Transverse colon (tissue), 4 donors: ENCODE measurements at regions not wholly inside any gene's neighbourhood (a gene's known extent, or its start where the extent isn't known, plus 50 kb on each side); places are given as distances from the start of the nearest gene placed in this dataset.

Experiments used
- EP300 ChIP-seq: sonication (generic); formaldehyde crosslinking; IDR thresholded peaks from one replicate; pipeline ENCODE4 v1.6.1; 2017; ENCODE audit warnings: antibody characterized with exemption, low read depth
- POLR2A ChIP-seq: fragments of 450-650 bp; IDR thresholded peaks from one replicate; pipeline ENCODE4 v1.6.1; 2016; ENCODE audit warnings: antibody characterized with exemption, mild to moderate bottlenecking, moderate library complexity
- POLR2AphosphoS5 ChIP-seq, 3 donors: sonication (generic); formaldehyde crosslinking; IDR thresholded peaks; one replicate each; pipeline ENCODE4 v1.6.1; 2016; ENCODE audit warnings: antibody characterized with exemption in 3 of 3
- TF ChIP-seq, protein P1 (sequence below), 5 experiments: fragments of 200-600 bp in 3 of 5; fragments of 450-650 bp in 2 of 5; sonication (generic) in 3 of 5; IDR thresholded peaks; 1 replicate in 2 of 5; 2 replicates in 3 of 5; pipeline ENCODE4 v1.5.1; 2016 to 2017; ENCODE audit warnings: antibody characterized with exemption in 5 of 5, inconsistent platforms in 3 of 5, mild to moderate bottlenecking in 2 of 5, moderate library complexity in 1 of 5

GRCh38 chr6:141788096-141788495 is 344.6 kb upstream of the GJE1 start:
- TF ChIP-seq, protein P1, sequence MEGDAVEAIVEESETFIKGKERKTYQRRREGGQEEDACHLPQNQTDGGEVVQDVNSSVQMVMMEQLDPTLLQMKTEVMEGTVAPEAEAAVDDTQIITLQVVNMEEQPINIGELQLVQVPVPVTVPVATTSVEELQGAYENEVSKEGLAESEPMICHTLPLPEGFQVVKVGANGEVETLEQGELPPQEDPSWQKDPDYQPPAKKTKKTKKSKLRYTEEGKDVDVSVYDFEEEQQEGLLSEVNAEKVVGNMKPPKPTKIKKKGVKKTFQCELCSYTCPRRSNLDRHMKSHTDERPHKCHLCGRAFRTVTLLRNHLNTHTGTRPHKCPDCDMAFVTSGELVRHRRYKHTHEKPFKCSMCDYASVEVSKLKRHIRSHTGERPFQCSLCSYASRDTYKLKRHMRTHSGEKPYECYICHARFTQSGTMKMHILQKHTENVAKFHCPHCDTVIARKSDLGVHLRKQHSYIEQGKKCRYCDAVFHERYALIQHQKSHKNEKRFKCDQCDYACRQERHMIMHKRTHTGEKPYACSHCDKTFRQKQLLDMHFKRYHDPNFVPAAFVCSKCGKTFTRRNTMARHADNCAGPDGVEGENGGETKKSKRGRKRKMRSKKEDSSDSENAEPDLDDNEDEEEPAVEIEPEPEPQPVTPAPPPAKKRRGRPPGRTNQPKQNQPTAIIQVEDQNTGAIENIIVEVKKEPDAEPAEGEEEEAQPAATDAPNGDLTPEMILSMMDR (IDR thresholded peaks at IDR 0.05), result no peak
- TF ChIP-seq POLR2AphosphoS5 (IDR thresholded peaks at IDR 0.05) (no peak), POLR2A (no peak), EP300 (no peak)
